ENCODE measurements at regions not wholly inside any gene's neighbourhood (a gene's known extent, or its start where the extent isn't known, plus 50 kb on each side); places are given as distances from the start of the nearest gene placed in this dataset.
A peak's percentile ranks its signal among the peaks of the same experiment; 100 is the strongest.

- Histone ChIP-seq H4K8ac (ENCODE audit: extremely low read depth, insufficient read depth, low read length) (no peak overlapping the region), H2BK120ac (replicated peaks; ENCODE audit: low read depth, low read length) (no peak overlapping the region), H4K20me1 (replicated peaks in 1 of 2; ENCODE audit: control insufficient read depth in 1 of 2, insufficient read depth in 2 of 2, low read length in 2 of 2) (no peaks in the 10 kb centered on the region), H4K5ac (ENCODE audit: insufficient read length, low read depth, low read length) (no peak overlapping the region), H3K23ac (ENCODE audit: insufficient read length) (no peak overlapping the region), H3K4ac (replicated peaks; ENCODE audit: insufficient read length, low read depth, low read length) (no peak overlapping the region), H3K4me3 (ENCODE audit: extremely low read depth in 1 of 4, insufficient read depth in 2 of 4, low read depth in 3 of 4, low read length in 4 of 4) (no peak overlapping the region), H3K27ac (ENCODE audit: low read depth, low read length) (no peak overlapping the region), H3K27me3 (replicated peaks in 1 of 4; ENCODE audit: control insufficient read depth in 3 of 4, extremely low read depth in 1 of 4, insufficient read depth in 3 of 4, low read length in 3 of 4) (peaks cover 0 to 4% (median 2%) of the 10 kb centered on the region in 4 experiments; a peak in 1 of 7 replicates), H4K91ac (replicated peaks; ENCODE audit: insufficient read length, low read length) (no peak overlapping the region), H2BK15ac (ENCODE audit: low read length) (peak overlapping the region; percentile 53; the same call in 1 of the 2 replicates), H2BK20ac (ENCODE audit: low read length) (peak overlapping the region; percentile 87; the same call in 1 of the 2 replicates), H3K79me2 (ENCODE audit: control insufficient read depth in 1 of 2, insufficient read depth in 2 of 2, low read length in 2 of 2) (no peaks in the 10 kb centered on the region), H3K79me1 (ENCODE audit: low read depth, low read length) (no peaks in the 10 kb centered on the region; the same call in 1 of the 2 replicates), H3K9me3 (ENCODE audit: insufficient read depth in 2 of 2, low read depth in 1 of 2, low read length in 1 of 2) (no peaks in the 10 kb centered on the region), H3K56ac (replicated peaks; ENCODE audit: insufficient read length, low read depth, low read length) (no peak overlapping the region), H2BK5ac (ENCODE audit: low read depth, low read length) (peak overlapping the region; percentile 66; the same call in 1 of the 2 replicates), H3K36me3 (ENCODE audit: control insufficient read depth in 2 of 4, insufficient read depth in 4 of 4, low read length in 3 of 4) (no peaks in the 10 kb centered on the region), H3K23me2 (ENCODE audit: low read depth, low read length) (0 out of 2 replicates have a peak, but pooled peaks cover 3% of the 10 kb centered on the region), H3K18ac (ENCODE audit: extremely low read depth, low read length) (peak overlapping the region; percentile 80; the same call in 1 of the 2 replicates), H2AK5ac (ENCODE audit: low read depth, low read length) (0 out of 2 replicates have a peak overlapping the region, but pooled peaks have one; percentile 56), H3K4me1 (replicated peaks in 1 of 4; ENCODE audit: control insufficient read depth in 3 of 4, insufficient read depth in 4 of 4, low read length in 3 of 4) (peaks cover 14 to 23% (median 16%) of the 10 kb centered on the region in 4 experiments), H2BK12ac (ENCODE audit: low read depth, low read length) (peak overlapping the region; percentile 56; the same call in 1 of the 2 replicates), H3K14ac (ENCODE audit: insufficient read length) (no peak overlapping the region), H2AFZ (ENCODE audit: low read length) (no peak overlapping the region), H3K4me2 (ENCODE audit: insufficient read depth in 1 of 2, low read depth in 2 of 2, low read length in 2 of 2) (peak overlapping the region in 1 of 2 experiments; percentile 56; a peak in 1 of 4 replicates), H3K9ac (replicated peaks in 1 of 4; ENCODE audit: extremely low read depth in 1 of 4, low read depth in 3 of 4, low read length in 3 of 4) (no peak overlapping the region)
- WGBS, 2 experiments (ENCODE audit: extremely low coverage in 1 of 2, insufficient coverage in 1 of 2, insufficient read length in 1 of 2, insufficient replicate concordance in 2 of 2, low coverage in 1 of 2, low lambda C conversion rate in 2 of 2, missing lambda C conversion rate in 1 of 2): 87% methylated on average over 30 of the region's 32 CpGs; no CpG with 5 or more reads in 1 of the 2 experiments
- ChIA-PET CTCF (ENCODE audit: partially characterized antibody) (interaction anchor here (0.6 to 15.6 kb wide), 9 partner anchors 10 to 173 kb away, joined by 3 to 120 read pairs (median 4); no protein-coding TSS in a partner anchor), POLR2A (ENCODE audit: partially characterized antibody) (interaction anchor here (1.4 to 1.6 kb wide), 4 partner anchors 7 to 74 kb away, joined by 4 to 6 read pairs (median 4); partner anchors contain the start of gene MYCN)
- FAIRE-seq (no peak), DNase-seq (ENCODE audit: low read depth in 1 of 2, low spot score in 2 of 2) (no peak)
- TF ChIP-seq RBBP5 (IDR thresholded peaks at IDR 0.05; ENCODE audit: borderline replicate concordance, low read depth, low read length): no peak
- no peak for TF ChIP-seq E2F6 (IDR thresholded peaks at IDR 0.05)
- TF ChIP-seq CBX8 (IDR thresholded peaks at IDR 0.05; ENCODE audit: borderline replicate concordance, low read depth, low read length): no peak
- no peak for TF ChIP-seq BRCA1 (IDR thresholded peaks at IDR 0.05; ENCODE audit: low read depth, low read length)
- no peak for TF ChIP-seq RFX5 (IDR thresholded peaks at IDR 0.05; ENCODE audit: borderline replicate concordance, low read depth, low read length)
- no peak for TF ChIP-seq TBP (IDR thresholded peaks at IDR 0.05; ENCODE audit: low read depth, low read length)
- TF ChIP-seq POLR2AphosphoS5 (IDR thresholded peaks at IDR 0.05; ENCODE audit: low read depth, low read length): no peak
- TF ChIP-seq RNF2 (IDR thresholded peaks at IDR 0.05; ENCODE audit: borderline replicate concordance, low read depth, low read length, missing control alignments, poor library complexity, severe bottlenecking): no peak
- TF ChIP-seq TCF12 (IDR thresholded peaks at IDR 0.05; ENCODE audit: low read depth, low read length): no peak
- no peak for TF ChIP-seq FOSL1 (IDR thresholded peaks at IDR 0.05; ENCODE audit: insufficient read depth, low read depth, low read length)
- TF ChIP-seq SRF (IDR thresholded peaks at IDR 0.05; ENCODE audit: low read depth, low read length): no peak
Observed at GRCh38 chr2:16014041-16014787, 73.9 kb downstream of the MYCN start.

Data from H1 (cell line).